ENCODE measurements at regions not wholly inside any gene's neighbourhood (a gene's known extent, or its start where the extent isn't known, plus 50 kb on each side); places are given as distances from the start of the nearest gene placed in this dataset.

DNA sequence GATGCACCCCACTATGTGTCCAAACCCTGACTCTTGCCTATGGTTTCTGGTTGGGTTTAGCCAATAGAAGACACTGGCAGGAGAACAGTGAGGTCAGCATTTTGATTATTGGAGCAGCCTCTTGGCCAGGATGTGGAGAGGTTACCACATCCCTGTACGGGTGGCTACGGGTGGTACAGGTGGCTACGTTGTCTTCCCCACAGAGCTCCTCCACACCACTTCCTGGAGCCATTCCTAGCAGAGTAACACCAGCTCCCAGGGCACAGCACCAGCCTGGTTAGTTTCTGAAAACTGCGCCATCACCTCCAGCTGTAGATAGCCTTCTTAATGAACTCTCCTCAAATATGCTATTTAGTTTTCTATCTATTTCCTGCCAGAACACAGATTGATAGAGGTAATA, 445.2 kb downstream of the INHBA start:
- H3K27ac Mint-ChIP-seq, result no peak overlapping the region
- intact Hi-C loops (cut with micrococcal nuclease), result no loop called here
- no peak overlapping the region for H3K4me3 Mint-ChIP-seq
- CTCF ChIA-PET, result no interaction called here
- no peak for DNase-seq
- no peaks in the 10 kb centered on the region for H3K27me3 Mint-ChIP-seq
- no peaks in the 10 kb centered on the region for H3K36me3 Mint-ChIP-seq
- peaks cover 7% of the 10 kb centered on the region for H3K9me3 Mint-ChIP-seq
- no peaks in the 10 kb centered on the region for H3K4me1 Mint-ChIP-seq (ENCODE audit: low read depth)
- POLR2A ChIA-PET, result no interaction called here

GRCh38 chr7:41256186-41256945, 446.5 kb downstream of the INHBA start:
- no peak for DNase-seq
- no peaks in the 10 kb centered on the region for H3K4me1 Mint-ChIP-seq (ENCODE audit: low read depth)
- ChIA-PET POLR2A (no interaction called here), CTCF (no interaction called here)
- no peak overlapping the region for H3K4me3 Mint-ChIP-seq
- H3K27ac Mint-ChIP-seq, result no peak overlapping the region
- no peaks in the 10 kb centered on the region for H3K36me3 Mint-ChIP-seq
- peaks cover 7% of the 10 kb centered on the region for H3K9me3 Mint-ChIP-seq
- H3K27me3 Mint-ChIP-seq, result no peaks in the 10 kb centered on the region
- intact Hi-C loops (cut with micrococcal nuclease), result no loop called here

DNA sequence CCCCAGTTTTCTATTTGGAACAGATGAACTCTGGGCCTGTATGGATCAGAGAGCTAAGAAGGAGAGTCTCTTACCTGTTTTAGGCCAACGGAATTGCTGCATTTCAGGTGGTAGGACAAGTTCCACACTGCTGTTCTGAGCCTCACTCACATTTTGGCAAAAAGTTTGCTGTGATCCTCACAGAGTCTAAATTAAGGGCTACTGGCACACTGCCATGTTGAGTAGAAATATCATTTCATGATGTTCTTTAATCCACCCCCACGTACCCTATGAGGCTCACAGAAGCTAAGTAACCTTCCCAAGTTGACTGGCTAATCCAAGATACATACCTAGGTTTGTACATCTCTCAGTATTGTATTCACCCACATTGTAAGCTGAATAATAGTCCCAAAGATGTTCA, 447.2 kb downstream of the INHBA start:
- no peaks in the 10 kb centered on the region for H3K4me1 Mint-ChIP-seq (ENCODE audit: low read depth)
- no peaks in the 10 kb centered on the region for H3K36me3 Mint-ChIP-seq
- DNase-seq, result no peak
- intact Hi-C loops (cut with micrococcal nuclease), result no loop called here
- CTCF ChIA-PET, result no interaction called here
- no peak overlapping the region for H3K4me3 Mint-ChIP-seq
- H3K27me3 Mint-ChIP-seq, result no peaks in the 10 kb centered on the region
- POLR2A ChIA-PET, result no interaction called here
- H3K27ac Mint-ChIP-seq, result no peak overlapping the region
- H3K9me3 Mint-ChIP-seq, result peaks cover 7% of the 10 kb centered on the region

- Mint-ChIP-seq H3K9me3 (peaks cover 10% of the 10 kb centered on the region), H3K27ac (no peak overlapping the region), H3K36me3 (no peaks in the 10 kb centered on the region), H3K4me1 (ENCODE audit: low read depth) (no peaks in the 10 kb centered on the region), H3K27me3 (no peaks in the 10 kb centered on the region), H3K4me3 (no peak overlapping the region)
- intact Hi-C loops (cut with micrococcal nuclease), result no loop called here
- ChIA-PET CTCF (no interaction called here), POLR2A (no interaction called here)
- no peak for DNase-seq
Observed at GRCh38 chr7:41255113-41255512, 447.8 kb downstream of the INHBA start.

GRCh38 chr7:41252957-41253356, 449.9 kb downstream of the INHBA start:
- ChIA-PET CTCF (no interaction called here), POLR2A (no interaction called here)
- H3K4me3 Mint-ChIP-seq, result no peak overlapping the region
- peaks cover 5% of the 10 kb centered on the region for H3K9me3 Mint-ChIP-seq
- H3K27ac Mint-ChIP-seq, result no peak overlapping the region
- intact Hi-C loops (cut with micrococcal nuclease), result no loop called here
- no peaks in the 10 kb centered on the region for H3K36me3 Mint-ChIP-seq
- DNase-seq, result no peak
- no peaks in the 10 kb centered on the region for H3K4me1 Mint-ChIP-seq (ENCODE audit: low read depth)
- H3K27me3 Mint-ChIP-seq, result no peaks in the 10 kb centered on the region

- no peaks in the 10 kb centered on the region for H3K36me3 Mint-ChIP-seq
- no peaks in the 10 kb centered on the region for H3K27me3 Mint-ChIP-seq
- peaks cover 5% of the 10 kb centered on the region for H3K9me3 Mint-ChIP-seq
- ChIA-PET CTCF (no interaction called here), POLR2A (no interaction called here)
- H3K4me3 Mint-ChIP-seq, result no peak overlapping the region
- intact Hi-C loops (cut with micrococcal nuclease), result no loop called here
- DNase-seq, result no peak
- H3K4me1 Mint-ChIP-seq (ENCODE audit: low read depth), result no peaks in the 10 kb centered on the region
- no peak overlapping the region for H3K27ac Mint-ChIP-seq
Observed at GRCh38 chr7:41252551-41252950, 450.3 kb downstream of the INHBA start.

DNA sequence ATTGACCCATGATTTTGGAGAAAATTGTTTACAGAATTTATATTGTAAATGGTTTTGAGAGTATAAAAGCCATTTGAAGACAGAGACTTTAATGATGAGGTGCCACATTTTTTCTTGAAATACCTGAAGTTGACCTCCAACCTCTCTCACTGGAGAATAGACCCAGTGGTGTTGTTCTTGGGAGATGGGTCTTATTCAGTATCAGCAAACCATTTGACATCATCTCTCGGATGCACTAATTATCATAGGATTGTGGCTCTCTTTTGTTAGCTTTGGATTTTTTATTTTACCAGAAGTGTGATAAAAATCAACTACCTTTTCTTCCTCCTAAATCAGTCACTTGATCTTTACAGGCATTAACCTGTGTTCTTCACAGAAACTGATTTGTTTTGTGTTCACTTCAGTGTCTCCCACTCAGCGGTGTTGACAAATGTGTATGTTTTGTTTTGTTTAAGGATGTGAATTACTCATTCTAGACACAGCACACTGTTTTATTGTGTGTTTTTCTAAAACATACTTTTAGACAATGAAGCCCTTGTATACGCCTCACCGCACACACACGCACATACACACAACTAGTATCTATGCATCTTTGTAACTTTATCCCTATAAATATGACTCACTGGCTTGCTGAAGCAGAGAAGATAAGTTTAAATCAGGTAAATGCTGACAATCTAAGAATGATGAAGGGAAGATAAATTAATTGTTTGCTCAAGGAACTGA, 455.6 kb downstream of the INHBA start:
- no peaks in the 10 kb centered on the region for H3K4me1 Mint-ChIP-seq (ENCODE audit: low read depth)
- H3K9me3 Mint-ChIP-seq, result peaks cover 5% of the 10 kb centered on the region
- POLR2A ChIA-PET, result no interaction called here
- no peaks in the 10 kb centered on the region for H3K36me3 Mint-ChIP-seq
- no peak for DNase-seq
- intact Hi-C loops (cut with micrococcal nuclease), result no loop called here
- no peaks in the 10 kb centered on the region for H3K27me3 Mint-ChIP-seq
- H3K27ac Mint-ChIP-seq, result no peak overlapping the region
- no peak overlapping the region for H3K4me3 Mint-ChIP-seq
- CTCF ChIA-PET, result no interaction called here

DNA sequence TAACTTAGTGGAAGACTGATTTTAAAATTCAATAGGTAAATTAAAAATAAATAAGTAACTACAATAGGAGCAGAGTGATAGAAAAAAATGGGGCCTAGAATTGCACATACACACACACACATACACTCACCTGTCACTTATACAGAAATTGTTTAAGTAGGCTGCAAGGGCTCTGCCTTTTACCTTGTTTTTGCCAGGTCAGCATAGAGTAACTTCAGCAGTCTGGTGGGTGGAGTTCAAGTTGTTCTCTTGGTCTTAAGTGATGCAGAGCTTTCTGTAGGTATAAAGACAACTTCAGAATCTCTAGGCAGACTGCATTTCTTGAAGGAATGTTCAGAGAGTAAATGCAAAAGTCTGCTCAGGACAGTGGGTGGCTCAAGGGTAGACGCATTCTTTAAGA, 457.0 kb downstream of the INHBA start:
- Mint-ChIP-seq H3K36me3 (no peaks in the 10 kb centered on the region), H3K4me3 (no peak overlapping the region), H3K27me3 (no peaks in the 10 kb centered on the region), H3K27ac (no peak overlapping the region), H3K9me3 (peaks cover 5% of the 10 kb centered on the region), H3K4me1 (ENCODE audit: low read depth) (no peaks in the 10 kb centered on the region)
- POLR2A ChIA-PET, result no interaction called here
- CTCF ChIA-PET, result no interaction called here
- no peak for DNase-seq
- intact Hi-C loops (cut with micrococcal nuclease), result no loop called here

DNA sequence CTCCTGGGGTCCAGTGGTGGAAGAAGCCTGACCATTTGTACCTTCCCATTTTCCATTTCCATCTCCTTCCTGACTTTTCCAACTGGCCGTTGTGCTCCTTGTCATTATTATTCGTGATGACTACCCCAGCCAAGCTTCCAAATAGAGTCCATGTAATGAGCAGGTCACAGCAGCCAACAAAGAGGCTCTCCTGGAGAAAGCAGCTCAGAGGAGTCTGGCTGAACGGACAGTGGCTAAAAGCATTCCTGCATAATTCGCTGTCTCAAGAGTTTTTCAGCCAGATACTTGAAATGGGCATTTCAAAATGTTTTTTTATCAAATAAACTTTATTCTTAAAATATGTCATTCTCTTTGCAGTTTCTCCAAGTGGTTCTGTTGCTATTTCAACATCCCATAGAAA, 458.6 kb downstream of the INHBA start:
- H3K9me3 Mint-ChIP-seq, result peaks cover 2% of the 10 kb centered on the region
- intact Hi-C loops (cut with micrococcal nuclease), result no loop called here
- H3K4me3 Mint-ChIP-seq, result no peak overlapping the region
- H3K27me3 Mint-ChIP-seq, result no peaks in the 10 kb centered on the region
- no peak for DNase-seq
- ChIA-PET POLR2A (no interaction called here), CTCF (no interaction called here)
- H3K27ac Mint-ChIP-seq, result no peak overlapping the region
- no peaks in the 10 kb centered on the region for H3K4me1 Mint-ChIP-seq (ENCODE audit: low read depth)
- H3K36me3 Mint-ChIP-seq, result no peaks in the 10 kb centered on the region

GRCh38 chr7:41241641-41242040, 461.2 kb downstream of the INHBA start:
- CTCF ChIA-PET, result no interaction called here
- H3K4me1 Mint-ChIP-seq (ENCODE audit: low read depth), result no peaks in the 10 kb centered on the region
- H3K27me3 Mint-ChIP-seq, result no peaks in the 10 kb centered on the region
- POLR2A ChIA-PET, result no interaction called here
- H3K4me3 Mint-ChIP-seq, result no peak overlapping the region
- no peak overlapping the region for H3K27ac Mint-ChIP-seq
- intact Hi-C loops (cut with micrococcal nuclease), result no loop called here
- no peak for DNase-seq
- H3K9me3 Mint-ChIP-seq, result peaks cover 5% of the 10 kb centered on the region
- no peaks in the 10 kb centered on the region for H3K36me3 Mint-ChIP-seq

- Mint-ChIP-seq H3K4me3 (no peak overlapping the region), H3K27ac (no peak overlapping the region), H3K27me3 (no peaks in the 10 kb centered on the region), H3K36me3 (no peaks in the 10 kb centered on the region), H3K4me1 (ENCODE audit: low read depth) (no peaks in the 10 kb centered on the region), H3K9me3 (peaks cover 8% of the 10 kb centered on the region)
- ChIA-PET CTCF (no interaction called here), POLR2A (no interaction called here)
- intact Hi-C loops (cut with micrococcal nuclease), result no loop called here
- DNase-seq, result no peak
Observed at GRCh38 chr7:41239596-41239995, 463.3 kb downstream of the INHBA start.

GRCh38 chr7:41238851-41239331, 464.0 kb downstream of the INHBA start:
- CTCF ChIA-PET, result no interaction called here
- no peaks in the 10 kb centered on the region for H3K4me1 Mint-ChIP-seq (ENCODE audit: low read depth)
- H3K4me3 Mint-ChIP-seq, result no peak overlapping the region
- no peaks in the 10 kb centered on the region for H3K36me3 Mint-ChIP-seq
- no peaks in the 10 kb centered on the region for H3K27me3 Mint-ChIP-seq
- intact Hi-C loops (cut with micrococcal nuclease), result no loop called here
- DNase-seq, result no peak
- POLR2A ChIA-PET, result no interaction called here
- peaks cover 6% of the 10 kb centered on the region for H3K9me3 Mint-ChIP-seq
- H3K27ac Mint-ChIP-seq, result no peak overlapping the region

DNA sequence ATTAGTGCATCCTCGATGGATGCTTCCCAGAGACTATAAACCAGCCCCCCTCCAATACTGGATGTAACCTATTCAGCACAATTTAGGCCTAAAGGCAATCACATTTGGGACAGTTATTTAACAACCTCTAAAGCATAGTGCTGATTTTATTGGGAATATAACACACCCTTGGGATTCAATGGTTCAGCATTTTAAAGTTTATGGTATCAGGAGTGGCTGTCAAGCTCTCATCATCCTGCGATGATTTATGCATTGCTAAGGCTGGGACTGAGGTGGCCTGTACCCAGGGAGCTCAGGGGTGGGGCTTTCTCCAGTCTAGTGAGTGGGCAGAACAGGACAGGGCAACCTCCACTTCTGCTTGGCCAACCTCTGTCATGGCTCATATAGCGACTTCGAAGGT, 464.9 kb downstream of the INHBA start:
- ChIA-PET POLR2A (no interaction called here), CTCF (no interaction called here)
- no peaks in the 10 kb centered on the region for H3K27me3 Mint-ChIP-seq
- intact Hi-C loops (cut with micrococcal nuclease), result no loop called here
- H3K4me1 Mint-ChIP-seq (ENCODE audit: low read depth), result no peaks in the 10 kb centered on the region
- H3K9me3 Mint-ChIP-seq, result peaks cover 6% of the 10 kb centered on the region
- H3K36me3 Mint-ChIP-seq, result no peaks in the 10 kb centered on the region
- H3K4me3 Mint-ChIP-seq, result no peak overlapping the region
- H3K27ac Mint-ChIP-seq, result no peak overlapping the region
- no peak for DNase-seq

Measured in activated CD4-positive, alpha-beta memory T cell treated with anti-CD3 and anti-CD28 coated beads for 36 hours (primary cell).